Gastroesophageal sphincter (tissue), 3 donors: ENCODE measurements at regions not wholly inside any gene's neighbourhood (a gene's known extent, or its start where the extent isn't known, plus 50 kb on each side); places are given as distances from the start of the nearest gene placed in this dataset.

ENCODE experiments used
- EP300 ChIP-seq: sonication (generic); formaldehyde crosslinking; IDR thresholded peaks from one replicate; pipeline ENCODE4 v1.6.1; 2017; ENCODE audit warnings: antibody characterized with exemption, mild to moderate bottlenecking
- POLR2A ChIP-seq, 2 donors: fragments of 450-650 bp; IDR thresholded peaks; one replicate each; pipeline ENCODE4 v1.6.1; 2017; ENCODE audit warnings: antibody characterized with exemption in 2 of 2, mild to moderate bottlenecking in 2 of 2, moderate library complexity in 1 of 2
- TF ChIP-seq, protein P1 (sequence below), 4 experiments: fragments of 200-600 bp in 2 of 4; fragments of 450-650 bp in 2 of 4; sonication (generic) in 1 of 4; IDR thresholded peaks; one replicate each; pipeline ENCODE4 v1.5.1; 2017 to 2019; ENCODE audit warnings: antibody characterized with exemption in 4 of 4, mild to moderate bottlenecking in 2 of 4, moderate library complexity in 2 of 4

- TF ChIP-seq, protein P1, sequence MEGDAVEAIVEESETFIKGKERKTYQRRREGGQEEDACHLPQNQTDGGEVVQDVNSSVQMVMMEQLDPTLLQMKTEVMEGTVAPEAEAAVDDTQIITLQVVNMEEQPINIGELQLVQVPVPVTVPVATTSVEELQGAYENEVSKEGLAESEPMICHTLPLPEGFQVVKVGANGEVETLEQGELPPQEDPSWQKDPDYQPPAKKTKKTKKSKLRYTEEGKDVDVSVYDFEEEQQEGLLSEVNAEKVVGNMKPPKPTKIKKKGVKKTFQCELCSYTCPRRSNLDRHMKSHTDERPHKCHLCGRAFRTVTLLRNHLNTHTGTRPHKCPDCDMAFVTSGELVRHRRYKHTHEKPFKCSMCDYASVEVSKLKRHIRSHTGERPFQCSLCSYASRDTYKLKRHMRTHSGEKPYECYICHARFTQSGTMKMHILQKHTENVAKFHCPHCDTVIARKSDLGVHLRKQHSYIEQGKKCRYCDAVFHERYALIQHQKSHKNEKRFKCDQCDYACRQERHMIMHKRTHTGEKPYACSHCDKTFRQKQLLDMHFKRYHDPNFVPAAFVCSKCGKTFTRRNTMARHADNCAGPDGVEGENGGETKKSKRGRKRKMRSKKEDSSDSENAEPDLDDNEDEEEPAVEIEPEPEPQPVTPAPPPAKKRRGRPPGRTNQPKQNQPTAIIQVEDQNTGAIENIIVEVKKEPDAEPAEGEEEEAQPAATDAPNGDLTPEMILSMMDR (IDR thresholded peaks at IDR 0.05): peak in 3 of 4 experiments; percentile 11 to 52 (median 21)
- TF ChIP-seq EP300: no peak
- TF ChIP-seq POLR2A (IDR thresholded peaks at IDR 0.05): no peak
Observed at GRCh38 chr4:81913427-81913879, 441.7 kb upstream of the RASGEF1B start.
